HG03520 (cell line): ENCODE measurements at regions not wholly inside any gene's neighbourhood (a gene's known extent, or its start where the extent isn't known, plus 50 kb on each side); places are given as distances from the start of the nearest gene placed in this dataset.

Source experiments
- ATAC-seq: cut with Tn5 transposase; IDR thresholded peaks from one replicate; pipeline ENCODE4 v1.9.1; 2021; ENCODE audit warnings: mild to moderate bottlenecking, moderate library complexity; ENCODE audit not compliant: unreplicated experiment

DNA sequence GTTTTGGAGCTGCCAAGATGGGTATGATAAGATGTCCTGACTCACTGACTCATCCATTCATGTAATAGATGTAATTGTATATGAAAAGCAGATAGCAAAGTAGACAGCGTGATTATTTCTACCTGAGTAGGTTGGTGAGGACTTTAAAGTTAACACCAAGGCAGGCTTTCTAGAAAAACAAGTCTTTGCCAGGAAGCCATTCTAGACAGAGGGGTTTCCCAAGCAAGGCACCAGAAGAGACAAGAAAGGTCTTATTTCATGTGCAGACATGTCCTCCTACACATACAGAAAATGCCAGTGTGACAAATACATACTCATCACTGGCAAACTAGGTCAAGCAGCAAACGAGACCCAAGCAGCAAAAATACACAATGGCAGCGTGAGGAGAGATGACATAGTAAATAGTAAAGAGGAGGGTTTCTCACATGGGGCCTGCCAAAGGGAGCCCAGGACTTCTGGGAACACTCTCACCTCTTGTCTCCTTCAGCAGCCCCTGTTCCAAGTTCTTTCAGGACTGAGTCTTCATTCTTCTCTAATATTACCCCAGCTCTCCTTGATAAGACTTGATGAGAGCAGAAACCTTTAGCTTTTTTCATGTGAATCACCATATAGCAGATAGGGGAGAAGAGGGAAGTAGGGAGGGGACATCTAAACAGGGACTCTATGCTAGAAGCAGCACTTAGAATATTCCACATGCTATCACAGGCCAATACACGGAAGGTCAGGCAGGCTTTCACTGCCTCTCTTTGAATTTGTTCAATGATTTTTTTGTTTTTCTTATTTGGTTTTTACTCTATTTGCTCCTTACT is 114.6 kb upstream of the ATP1B1 start:
- ATAC-seq = no peak

GRCh38 chr1:169001353-169001752 is 105.1 kb upstream of the ATP1B1 start:
- no peak for ATAC-seq

GRCh38 chr1:169003864-169004516 is 102.5 kb upstream of the ATP1B1 start:
- no peak for ATAC-seq

DNA sequence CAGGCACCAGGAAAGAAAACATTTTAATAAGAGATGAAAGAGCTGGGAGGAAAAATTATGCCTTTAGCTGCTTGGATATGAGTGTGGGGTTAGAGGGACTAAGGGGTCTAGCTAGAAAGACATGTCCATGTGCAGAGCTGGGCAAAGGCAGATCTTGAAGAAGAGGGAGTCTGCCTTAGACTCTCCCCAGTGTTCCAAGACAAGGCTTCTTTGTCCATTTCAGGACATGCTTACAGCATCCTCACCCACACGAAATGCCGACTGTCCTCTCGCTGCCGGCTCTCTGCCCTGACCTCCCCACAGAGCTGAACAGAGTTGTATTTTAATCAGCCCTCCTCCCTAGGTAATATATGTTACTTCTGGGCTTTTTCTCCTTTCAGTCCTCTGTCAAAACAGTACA is 100.7 kb upstream of the ATP1B1 start:
- ATAC-seq = no peak

DNA sequence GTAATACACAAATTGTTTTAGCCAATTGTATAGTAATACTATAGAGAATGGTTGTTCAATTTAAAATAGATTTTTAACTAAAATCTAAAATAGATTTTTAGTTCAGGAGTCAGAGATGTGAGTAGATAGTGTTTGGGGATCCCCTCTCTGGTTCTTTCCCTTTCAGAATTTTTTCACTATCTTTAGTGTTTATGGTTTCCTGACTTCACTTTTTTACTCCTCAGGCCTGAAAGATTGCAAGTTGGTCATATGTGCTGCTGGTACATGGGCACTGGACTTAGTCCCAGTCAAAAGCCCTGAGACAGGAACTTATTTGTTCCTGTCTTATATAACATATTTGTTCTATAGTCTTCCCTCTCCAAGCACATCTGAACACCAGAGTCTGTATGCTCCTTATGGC is 96.8 kb upstream of the ATP1B1 start:
- no peak for ATAC-seq

- peak; percentile 73 for ATAC-seq
Observed at GRCh38 chr1:169012416-169012815, 94.1 kb upstream of the ATP1B1 start.

GRCh38 chr1:169013821-169014220 is 92.7 kb upstream of the ATP1B1 start:
- no peak for ATAC-seq

GRCh38 chr1:169015464-169015863 is 91.0 kb upstream of the ATP1B1 start:
- no peak for ATAC-seq

DNA sequence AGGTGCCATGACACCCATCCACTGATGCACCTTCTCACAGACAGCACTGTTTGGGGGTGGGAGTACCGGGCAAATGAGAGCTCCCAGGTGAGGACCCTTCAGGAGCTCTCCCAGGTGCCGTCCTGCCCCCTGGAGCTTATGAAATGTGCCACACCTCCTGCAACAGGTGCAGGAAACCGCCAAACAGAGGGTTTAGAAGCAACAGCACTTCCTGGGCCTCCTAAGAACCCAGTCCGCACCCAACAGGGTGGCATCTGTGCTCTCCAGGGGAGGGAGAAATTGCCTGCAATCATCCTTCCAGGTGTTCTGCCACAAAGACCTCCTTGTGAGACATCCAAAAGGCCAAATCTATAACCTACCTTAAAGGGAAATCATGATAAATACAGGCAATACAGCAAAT is 87.7 kb upstream of the ATP1B1 start:
- ATAC-seq = no peak

- no peak for ATAC-seq
Observed at GRCh38 chr1:169019419-169020058, 87.0 kb upstream of the ATP1B1 start.

DNA sequence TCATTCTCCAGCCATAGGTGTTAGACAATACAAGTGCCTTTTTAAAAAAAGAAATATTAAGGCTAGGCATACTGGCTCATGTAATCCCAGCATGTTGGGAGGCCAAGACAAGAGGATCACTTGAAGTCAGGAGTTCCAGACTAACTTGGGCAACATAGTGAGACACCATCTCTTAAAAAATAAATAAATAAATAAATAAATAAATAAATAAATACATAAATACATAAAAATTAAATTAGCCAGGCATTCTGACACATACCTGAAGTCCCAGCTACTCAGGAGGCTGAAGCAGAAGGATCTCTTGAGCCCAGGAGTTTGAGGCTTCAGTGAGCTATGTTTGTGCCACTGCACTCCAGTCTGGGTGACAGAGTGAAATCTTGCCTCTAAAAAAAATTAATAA is 85.8 kb upstream of the ATP1B1 start:
- no peak for ATAC-seq

- no peak for ATAC-seq
Observed at GRCh38 chr1:169022648-169023047, 83.8 kb upstream of the ATP1B1 start.

DNA sequence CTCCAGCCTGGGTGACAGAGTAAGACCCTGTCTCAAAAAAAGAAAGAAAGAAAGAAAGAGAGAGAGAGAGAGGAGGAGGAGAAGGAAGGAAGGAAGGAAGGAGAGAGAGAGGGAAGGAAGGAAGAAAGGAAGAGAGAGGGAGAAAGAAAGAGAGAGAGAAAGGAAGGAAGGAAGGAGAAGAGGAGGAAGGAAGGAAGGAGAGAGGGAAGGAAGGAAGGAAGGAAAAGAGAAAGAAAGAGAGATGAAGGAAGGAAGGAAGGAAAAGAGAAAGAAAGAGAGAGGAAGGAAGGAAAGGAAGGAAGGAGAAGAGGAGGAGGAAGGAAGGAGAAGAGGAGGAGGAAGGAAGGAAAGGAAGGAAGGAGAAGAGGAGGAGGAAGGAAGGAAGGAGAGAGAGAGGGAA is 82.2 kb upstream of the ATP1B1 start:
- ATAC-seq = no peak

GRCh38 chr1:169024800-169025271 is 81.7 kb upstream of the ATP1B1 start:
- peak; percentile 92 for ATAC-seq

DNA sequence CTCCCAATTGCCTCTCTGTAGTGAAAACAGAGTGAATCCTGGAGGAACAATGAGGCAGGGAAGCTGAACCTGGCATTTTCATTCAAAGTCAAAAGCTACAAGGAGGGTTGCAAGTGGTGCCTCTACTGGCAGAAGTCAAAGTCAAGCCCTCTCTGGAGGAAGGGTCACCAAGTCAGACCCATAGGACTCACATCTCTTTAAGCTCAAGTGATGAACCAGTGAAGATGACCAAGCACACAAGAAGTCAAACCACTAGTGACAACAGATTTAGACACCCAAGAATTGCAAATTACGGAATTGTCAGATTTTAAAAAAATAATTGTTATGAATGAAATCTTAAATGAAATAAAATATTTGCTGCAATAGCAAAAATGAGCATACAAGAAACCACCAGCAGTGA is 81.1 kb upstream of the ATP1B1 start:
- no peak for ATAC-seq

GRCh38 chr1:169027607-169028320 is 78.7 kb upstream of the ATP1B1 start:
- ATAC-seq = no peak

DNA sequence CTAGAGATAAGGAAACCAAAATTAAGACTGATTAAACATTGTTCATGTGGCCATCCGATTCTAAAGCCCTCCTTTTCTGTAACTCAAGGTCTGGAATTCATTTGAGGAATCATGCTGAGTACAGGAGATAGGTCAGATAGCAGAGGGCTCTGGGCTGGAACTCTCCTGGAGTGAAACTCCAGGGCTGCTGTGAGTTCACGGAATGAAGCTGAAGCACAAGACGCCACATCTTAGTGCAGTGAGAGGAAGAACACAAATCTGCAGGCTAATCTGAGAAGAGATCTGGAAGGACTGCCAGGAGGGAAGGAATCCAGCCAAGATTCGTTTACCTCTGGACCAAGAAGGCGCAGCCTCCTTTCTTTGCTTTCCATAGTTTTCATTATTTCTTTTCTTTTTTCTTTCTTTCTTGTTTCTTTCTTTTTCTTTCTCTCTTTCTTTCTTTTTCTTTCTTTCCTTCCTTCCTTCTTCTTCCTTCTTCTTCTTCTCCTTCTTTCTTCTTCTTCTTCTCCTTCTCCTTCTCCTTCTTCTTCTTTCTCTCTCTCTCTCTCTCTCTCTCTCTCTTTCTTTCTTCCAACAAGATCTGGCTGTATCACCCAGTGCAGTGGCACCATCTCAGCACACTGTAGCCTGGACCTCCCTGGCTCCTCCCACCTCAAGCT is 74.8 kb upstream of the ATP1B1 start:
- ATAC-seq = no peak

GRCh38 chr1:169041366-169041765 is 65.1 kb upstream of the ATP1B1 start:
- ATAC-seq = no peak

DNA sequence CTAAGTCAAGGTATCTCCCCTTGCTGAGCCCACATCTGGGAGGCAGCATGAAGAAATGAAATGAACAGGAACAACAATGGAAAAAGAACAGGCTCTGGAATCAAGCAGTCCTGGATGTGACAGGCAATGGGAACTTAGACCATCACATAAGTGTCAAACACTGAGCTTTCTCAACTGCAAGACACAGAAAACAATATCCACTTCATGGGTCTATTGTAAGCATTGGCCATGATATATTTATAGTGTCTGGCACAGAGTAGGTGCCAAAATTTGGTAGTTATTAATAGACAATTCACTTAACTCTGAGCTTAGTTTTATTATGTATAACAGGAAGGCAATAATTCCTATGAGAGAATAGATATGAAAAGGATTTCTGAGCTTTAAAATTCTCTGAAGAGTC is 64.1 kb upstream of the ATP1B1 start:
- ATAC-seq = no peak

DNA sequence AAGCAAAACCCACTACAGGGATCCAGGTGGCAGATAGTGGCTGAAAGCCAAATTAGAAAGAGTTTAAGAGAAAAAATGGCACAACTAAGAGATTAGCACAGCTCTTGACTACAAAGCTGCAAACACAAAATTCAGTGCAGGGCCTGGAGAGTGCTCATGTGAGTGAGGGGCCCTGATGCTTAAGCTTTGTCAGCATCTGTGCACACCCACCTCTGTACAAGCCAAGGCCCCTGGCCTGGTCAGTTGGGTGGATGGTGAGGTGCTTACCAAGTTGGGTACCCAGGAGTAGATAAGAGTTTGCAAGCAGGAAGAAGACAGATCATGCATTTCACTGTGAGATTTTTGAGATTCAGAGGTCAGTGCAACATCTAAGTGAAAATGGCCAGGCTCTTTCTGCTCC is 62.7 kb upstream of the ATP1B1 start:
- no peak for ATAC-seq

GRCh38 chr1:169044296-169044695 is 62.2 kb upstream of the ATP1B1 start:
- peak; percentile 86 for ATAC-seq
